GM04504 (cell line): ENCODE measurements at regions not wholly inside any gene's neighbourhood (a gene's known extent, or its start where the extent isn't known, plus 50 kb on each side); places are given as distances from the start of the nearest gene placed in this dataset.
A peak's percentile ranks its signal among the peaks of the same experiment; 100 is the strongest.
"Not testable (repeated sequence)": the region's sequence is repeated elsewhere in the genome, so short reads cannot be mapped to it uniquely, and the experiment has no call there.

ENCODE experiments used
- DNase-seq: peaks from one replicate; pipeline ENCODE4 v3.0.0-alpha.2; 2012; ENCODE audit warnings: low read depth

DNA sequence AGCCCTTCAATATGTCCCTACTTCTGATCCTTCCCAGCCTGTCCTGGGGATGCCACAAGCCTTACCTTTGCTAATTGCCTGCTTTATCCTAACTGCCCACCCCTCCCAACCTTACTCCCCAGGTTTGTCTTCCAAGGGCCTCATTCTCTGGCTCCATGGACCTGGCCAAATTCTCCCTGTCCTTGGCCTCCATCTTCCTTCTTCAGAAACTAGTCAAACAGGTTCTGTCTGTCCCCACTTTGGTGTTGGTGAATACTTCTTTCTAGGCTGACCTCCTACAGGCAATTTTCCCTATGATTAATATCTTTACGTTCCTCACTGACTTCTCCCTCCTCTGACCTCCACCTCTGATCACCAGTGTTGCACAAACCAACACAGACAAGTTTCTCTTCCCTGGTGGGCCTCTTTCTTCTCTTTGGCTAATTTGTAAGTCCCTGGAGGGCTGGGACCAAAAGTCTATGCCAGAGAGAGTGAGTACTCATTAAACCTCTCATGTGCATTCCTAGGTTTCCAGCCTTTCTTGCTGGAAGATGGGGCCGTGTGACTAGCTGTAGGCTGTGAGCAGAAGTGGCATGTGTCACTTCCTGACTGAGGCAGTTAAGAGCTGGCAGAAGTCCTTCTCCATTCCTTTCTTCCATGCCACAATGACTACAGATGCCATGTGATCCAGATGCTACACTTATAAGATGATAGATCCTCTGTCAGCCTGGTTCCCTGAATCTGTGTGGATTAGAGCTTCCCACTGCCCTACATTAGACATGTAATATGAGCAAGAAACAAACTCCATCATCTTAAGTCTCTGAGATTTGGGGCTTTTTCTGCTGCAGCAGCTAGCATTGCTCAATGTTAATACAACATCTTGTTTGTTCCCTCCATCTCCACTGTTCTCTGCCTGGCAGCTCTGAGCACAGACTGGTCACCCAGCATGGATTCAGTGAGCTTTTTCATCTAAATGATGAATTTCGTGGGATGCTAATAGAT lies 382.7 kb downstream of the RPS24 start:
- peak; percentile 83 for DNase-seq

DNA sequence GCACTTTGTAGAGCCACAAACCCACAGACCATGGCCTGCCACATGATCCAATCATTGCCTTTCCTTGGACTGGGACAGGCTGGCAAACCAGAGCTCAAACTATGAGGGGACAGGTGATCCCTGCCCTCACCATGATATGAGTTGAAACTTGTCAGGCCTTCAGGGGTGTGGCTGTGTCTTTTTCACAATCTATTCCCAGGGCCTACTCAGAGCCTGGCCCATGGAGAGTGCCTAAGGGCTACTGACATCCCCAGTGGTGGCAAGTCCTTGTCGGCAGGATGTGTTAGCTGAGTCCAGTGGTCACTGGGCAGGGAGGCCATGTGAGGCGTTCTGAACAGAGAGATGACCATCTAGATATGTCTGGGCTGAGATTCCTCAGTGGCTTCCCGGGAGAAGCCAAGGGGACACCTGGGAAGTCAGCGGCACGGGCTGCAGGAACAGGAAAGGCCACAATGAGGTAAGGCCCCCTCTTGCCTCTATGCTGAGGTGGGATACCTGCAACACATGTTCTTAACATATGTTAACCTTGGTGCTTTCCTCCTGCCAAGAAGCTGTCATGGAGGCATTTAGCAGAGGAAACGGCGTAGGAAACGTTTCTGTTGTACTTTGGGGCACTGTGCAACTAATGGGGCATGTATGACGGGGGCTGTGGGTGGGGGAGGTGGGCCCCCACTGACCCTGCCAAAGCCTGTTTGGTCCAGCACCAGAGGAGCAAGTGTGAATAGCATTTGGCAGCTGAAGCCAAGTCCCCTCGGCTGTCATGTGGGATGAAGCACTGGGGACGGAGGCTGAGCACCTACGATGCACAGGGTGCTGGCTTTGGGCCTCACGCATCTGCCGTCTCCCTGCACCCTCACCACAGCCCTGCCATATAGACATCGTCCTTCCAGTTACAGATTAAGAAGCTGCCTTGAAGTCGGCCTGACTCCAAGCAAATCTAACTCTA lies 384.0 kb downstream of the RPS24 start:
- DNase-seq, result no peak

- no peak for DNase-seq
Observed at GRCh38 chr10:78419481-78420265, 386.0 kb downstream of the RPS24 start.

- no peak for DNase-seq
Observed at GRCh38 chr10:78420946-78421735, 387.5 kb downstream of the RPS24 start.

GRCh38 chr10:78424050-78424449 lies 390.4 kb downstream of the RPS24 start:
- not testable (repeated sequence) for DNase-seq

GRCh38 chr10:78424723-78425122 lies 391.1 kb downstream of the RPS24 start:
- no peak for DNase-seq

DNA sequence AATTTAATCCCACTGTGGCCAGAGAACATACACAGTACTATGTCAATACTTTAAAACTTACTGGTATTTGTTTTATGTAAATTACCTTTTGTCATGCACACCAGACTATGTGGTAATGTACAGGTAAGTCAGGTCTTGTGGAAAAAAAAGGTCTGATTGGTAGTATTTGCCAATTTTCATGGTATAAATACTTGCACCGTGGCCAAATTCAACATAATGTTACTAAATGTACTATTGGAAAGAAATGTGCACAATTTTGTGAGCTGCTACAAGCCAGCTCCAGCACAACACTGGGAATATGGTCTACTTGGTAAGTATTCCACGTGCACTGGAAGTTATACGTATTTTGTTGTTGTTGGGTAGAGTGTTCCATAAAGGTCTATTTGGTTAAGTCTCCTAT lies 392.5 kb downstream of the RPS24 start:
- DNase-seq, result no peak

GRCh38 chr10:78427497-78428031 lies 393.9 kb downstream of the RPS24 start:
- DNase-seq, result no peak

- DNase-seq, result no peak
Observed at GRCh38 chr10:78428579-78428978, 394.9 kb downstream of the RPS24 start.

DNA sequence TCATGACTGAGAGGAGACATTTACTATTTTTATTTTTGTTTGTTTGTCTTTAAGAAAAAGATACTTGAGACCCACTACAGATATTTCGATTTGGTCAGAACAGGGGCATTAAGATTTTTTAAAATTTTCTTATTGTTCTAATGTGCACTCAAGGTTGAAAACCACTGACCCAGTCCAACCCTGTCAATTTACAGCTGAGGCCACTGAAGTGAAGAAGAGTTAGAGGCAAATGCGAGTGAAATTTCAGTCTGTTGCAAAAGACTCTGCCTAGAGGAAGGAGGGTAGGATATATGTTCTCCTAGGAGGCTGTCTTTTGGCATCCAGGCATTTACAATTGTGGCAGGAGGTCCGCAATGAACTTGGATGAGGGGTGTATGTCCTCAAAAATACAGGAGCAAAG lies 396.3 kb downstream of the RPS24 start:
- no peak for DNase-seq

GRCh38 chr10:78432583-78432982 lies 398.9 kb downstream of the RPS24 start:
- no peak for DNase-seq

DNA sequence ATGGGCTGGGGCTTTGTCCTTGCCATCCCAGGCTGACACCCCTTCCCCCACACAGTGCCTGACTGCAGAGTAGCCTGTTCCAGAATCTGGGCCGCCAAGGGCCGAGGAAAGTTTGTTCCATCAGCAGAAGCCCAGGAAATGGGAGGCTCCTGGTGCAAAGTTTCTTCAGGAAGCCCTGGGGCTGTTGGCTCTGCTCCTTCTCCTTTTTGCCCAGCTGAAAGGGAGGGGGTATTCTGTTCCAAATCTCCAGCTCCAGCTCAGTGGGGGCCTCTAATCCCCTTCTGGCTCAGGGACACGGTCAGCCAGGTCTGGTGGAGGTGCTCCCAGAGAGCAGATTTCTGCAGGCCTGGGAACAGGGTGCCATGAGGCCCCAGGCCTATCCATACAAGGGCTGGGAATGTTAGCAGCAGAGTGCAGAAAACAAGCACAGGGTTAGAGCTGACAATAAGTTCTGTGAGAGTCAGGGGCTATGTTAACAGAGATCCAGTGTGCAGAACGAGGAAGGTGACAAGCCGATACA lies 399.5 kb downstream of the RPS24 start:
- no peak for DNase-seq

DNA sequence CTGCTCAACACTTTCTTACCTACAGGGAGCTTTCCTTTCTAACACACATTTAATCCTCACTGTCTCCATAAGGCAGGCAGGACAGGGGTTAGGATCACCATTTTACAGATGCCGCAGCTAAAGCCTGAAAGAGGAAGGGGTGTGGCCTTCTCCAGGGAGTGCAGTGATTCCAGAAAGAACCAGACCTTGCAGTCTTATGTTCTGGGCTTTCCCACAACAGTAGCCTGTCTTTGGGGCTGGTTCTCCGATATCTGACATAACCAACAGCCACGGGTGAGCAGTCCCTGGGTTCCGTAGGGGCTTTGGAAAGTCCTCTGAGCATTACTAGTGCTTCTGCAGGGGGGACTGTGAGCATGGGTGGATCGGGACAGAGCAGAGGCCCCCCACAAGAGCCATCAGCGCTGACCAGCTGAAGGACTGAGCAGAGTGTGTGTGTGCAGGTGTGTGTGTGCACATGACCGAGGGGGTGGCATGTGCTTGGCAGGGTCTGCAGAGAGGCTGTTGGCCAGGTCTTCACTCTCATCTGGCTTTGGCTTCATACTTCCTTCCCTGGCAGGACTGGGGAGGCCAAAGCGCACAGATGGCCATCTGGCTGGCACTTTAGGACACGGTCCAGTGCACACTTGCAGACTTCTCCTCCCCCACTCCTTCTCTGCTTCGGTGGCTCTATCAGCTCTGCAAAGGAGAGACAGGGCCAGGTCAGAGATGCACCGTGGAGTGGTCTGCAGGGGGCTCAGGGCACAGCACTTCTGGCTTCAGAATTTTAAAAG lies 400.3 kb downstream of the RPS24 start:
- no peak for DNase-seq

- no peak for DNase-seq
Observed at GRCh38 chr10:78434886-78435285, 401.2 kb downstream of the RPS24 start.

GRCh38 chr10:78435484-78436221 lies 402.0 kb downstream of the RPS24 start:
- DNase-seq, result no peak

- no peak for DNase-seq
Observed at GRCh38 chr10:78436222-78436573, 402.5 kb downstream of the RPS24 start.

- no peak for DNase-seq
Observed at GRCh38 chr10:78436706-78437406, 403.2 kb downstream of the RPS24 start.

DNA sequence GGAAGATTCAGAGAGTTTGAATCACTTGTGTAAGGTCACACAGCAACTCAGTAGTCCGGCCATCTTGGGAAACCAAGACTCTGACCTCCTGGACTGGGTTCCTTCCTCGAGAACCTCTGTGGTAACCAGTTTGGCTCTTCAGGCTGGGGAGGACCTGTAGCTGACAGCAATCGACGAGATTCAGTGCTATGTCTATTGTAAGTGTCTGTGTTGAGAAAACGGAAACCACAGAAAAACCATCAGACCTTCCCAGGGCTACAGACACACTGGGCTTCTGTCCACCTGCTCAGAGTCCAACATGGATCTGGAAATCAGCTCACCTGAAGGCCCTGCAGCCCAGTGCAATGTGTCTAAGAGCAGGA lies 403.7 kb downstream of the RPS24 start:
- no peak for DNase-seq
